ENCODE measurements at regions not wholly inside any gene's neighbourhood (a gene's known extent, or its start where the extent isn't known, plus 50 kb on each side); places are given as distances from the start of the nearest gene placed in this dataset.

GRCh38 chr4:123105026-123105420, 182.6 kb upstream of the NUDT6 start:
- ChIA-PET CTCF (interaction anchor here (0.9 to 2.3 kb wide), 7 partner anchors 68 to 668 kb away, joined by 3 to 10 read pairs (median 3); no protein-coding TSS in a partner anchor), POLR2A (no interaction called here), SMC1A (ENCODE audit: uncharacterized antibody, unreplicated experiment) (interaction anchor here (0.7 to 1.3 kb wide), 6 partner anchors 9 to 555 kb away, joined by 3 to 5 read pairs (median 4); no protein-coding TSS in a partner anchor), RAD21 (ENCODE audit: unreplicated experiment) (interaction anchor here (0.6 to 1.2 kb wide), 2 partner anchors 13 to 459 kb away, joined by 3 read pairs; no protein-coding TSS in a partner anchor)
- H2AFZ ChIP-seq (ENCODE audit: control insufficient read depth, low read depth, low read length), result no peak overlapping the region
- WGBS (ENCODE audit: insufficient coverage, insufficient replicate concordance, low lambda C conversion rate, missing lambda C conversion rate), result 76% methylated on average over 5 of the region's 5 CpGs
- TF ChIP-seq HCFC1 (IDR thresholded peaks at IDR 0.05; ENCODE audit: low read length) (no peak), E2F4 (IDR thresholded peaks at IDR 0.05; ENCODE audit: low read depth, low read length) (no peak)
- no peaks in the 10 kb centered on the region for H3K79me2 ChIP-seq (ENCODE audit: control insufficient read depth, insufficient read depth, low read length)
- H3K4me1 ChIP-seq (ENCODE audit: control insufficient read depth, insufficient read depth, low read length), result no peaks in the 10 kb centered on the region
- no peaks in the 10 kb centered on the region for H3K36me3 ChIP-seq (ENCODE audit: control insufficient read depth in 2 of 2, insufficient read depth in 2 of 2, low read length in 1 of 2)
- H4K20me1 ChIP-seq (ENCODE audit: control insufficient read depth, insufficient read depth), result no peaks in the 10 kb centered on the region
- H3K9ac ChIP-seq (ENCODE audit: control insufficient read depth, insufficient read depth, low read length), result no peak overlapping the region
- intact Hi-C loops (cut with micrococcal nuclease; ENCODE audit: unreplicated experiment) (no loop called here), in situ Hi-C loops (cut with MboI) (loop anchor here (25.0 kb wide), 1 partner anchor 1007 kb away; no protein-coding TSS in a partner anchor)
- no TSS peak for BruUV-seq (replicated peaks)
- no peak overlapping the region for H3K27ac ChIP-seq (ENCODE audit: control insufficient read depth, insufficient read depth)
- no peak overlapping the region for H3K4me3 ChIP-seq
- ATAC-seq, result no peak
- no peak overlapping the region for H3K4me2 ChIP-seq (ENCODE audit: control insufficient read depth, insufficient read depth)
- H3K27me3 ChIP-seq (replicated peaks in 1 of 2; ENCODE audit: control insufficient read depth in 2 of 2, insufficient read depth in 2 of 2, low read length in 1 of 2), result no peaks in the 10 kb centered on the region
- no peak for DNase-seq (ENCODE audit: low read depth, low spot score)
- H3K9me3 ChIP-seq (replicated peaks; ENCODE audit: control insufficient read depth, insufficient read depth, low read length), result no peaks in the 10 kb centered on the region
- no peak for FAIRE-seq

- 94% methylated on average over 8 of the region's 8 CpGs for WGBS (ENCODE audit: insufficient coverage, insufficient replicate concordance, low lambda C conversion rate, missing lambda C conversion rate)
- no peak overlapping the region for H3K4me3 ChIP-seq
- no peaks in the 10 kb centered on the region for H4K20me1 ChIP-seq (ENCODE audit: control insufficient read depth, insufficient read depth)
- ATAC-seq (no peak), FAIRE-seq (no peak), DNase-seq (ENCODE audit: low read depth, low spot score) (no peak)
- no peaks in the 10 kb centered on the region for H3K79me2 ChIP-seq (ENCODE audit: control insufficient read depth, insufficient read depth, low read length)
- H3K4me1 ChIP-seq (ENCODE audit: control insufficient read depth, insufficient read depth, low read length), result no peaks in the 10 kb centered on the region
- no peak overlapping the region for H3K9ac ChIP-seq (ENCODE audit: control insufficient read depth, insufficient read depth, low read length)
- ChIA-PET CTCF (interaction anchor here (0.9 to 1.4 kb wide), 4 partner anchors 9 to 668 kb away, joined by 3 to 4 read pairs (median 4); no protein-coding TSS in a partner anchor), RAD21 (ENCODE audit: unreplicated experiment) (no interaction called here), SMC1A (ENCODE audit: uncharacterized antibody, unreplicated experiment) (no interaction called here), POLR2A (no interaction called here)
- H3K36me3 ChIP-seq (ENCODE audit: control insufficient read depth in 2 of 2, insufficient read depth in 2 of 2, low read length in 1 of 2), result no peaks in the 10 kb centered on the region
- no peak overlapping the region for H3K27ac ChIP-seq (ENCODE audit: control insufficient read depth, insufficient read depth)
- no peaks in the 10 kb centered on the region for H3K9me3 ChIP-seq (replicated peaks; ENCODE audit: control insufficient read depth, insufficient read depth, low read length)
- no peaks in the 10 kb centered on the region for H3K27me3 ChIP-seq (replicated peaks in 1 of 2; ENCODE audit: control insufficient read depth in 2 of 2, insufficient read depth in 2 of 2, low read length in 1 of 2)
- intact Hi-C loops (cut with micrococcal nuclease; ENCODE audit: unreplicated experiment) (no loop called here), in situ Hi-C loops (cut with MboI) (loop anchor here (25.0 kb wide), 1 partner anchor 1006 kb away; no protein-coding TSS in a partner anchor)
- BruUV-seq (replicated peaks), result no TSS peak
- no peak overlapping the region for H3K4me2 ChIP-seq (ENCODE audit: control insufficient read depth, insufficient read depth)
- no peak overlapping the region for H2AFZ ChIP-seq (ENCODE audit: control insufficient read depth, low read depth, low read length)
- TF ChIP-seq EGR1 (IDR thresholded peaks at IDR 0.05; ENCODE audit: borderline replicate concordance in 1 of 2, low read depth in 2 of 2, low read length in 2 of 2) (no peak), NFXL1 (IDR thresholded peaks at IDR 0.05; ENCODE audit: borderline replicate concordance) (no peak), PAX5 (IDR thresholded peaks at IDR 0.05; ENCODE audit: borderline replicate concordance, low read depth, low read length) (no peak), ZNF274 (IDR thresholded peaks at IDR 0.05; ENCODE audit: insufficient read depth, insufficient read length) (no peak), SUZ12 (IDR thresholded peaks at IDR 0.05; ENCODE audit: unreplicated experiment) (no peak), CHD4 (IDR thresholded peaks at IDR 0.05) (no peak), ATF3 (IDR thresholded peaks at IDR 0.05; ENCODE audit: borderline replicate concordance, extremely low read depth, low read depth, low read length) (no peak), TARDBP (IDR thresholded peaks at IDR 0.05; ENCODE audit: borderline replicate concordance) (no peak), PRDM15 (CRISPR knock-in tag; IDR thresholded peaks at IDR 0.05) (no peak), NR2F1 (conservative IDR thresholded peaks at IDR 0.05) (no peak)
Observed at GRCh38 chr4:123106747-123107146, 184.3 kb upstream of the NUDT6 start.
